ENCODE measurements at regions not wholly inside any gene's neighbourhood (a gene's known extent, or its start where the extent isn't known, plus 50 kb on each side); places are given as distances from the start of the nearest gene placed in this dataset.

DNA sequence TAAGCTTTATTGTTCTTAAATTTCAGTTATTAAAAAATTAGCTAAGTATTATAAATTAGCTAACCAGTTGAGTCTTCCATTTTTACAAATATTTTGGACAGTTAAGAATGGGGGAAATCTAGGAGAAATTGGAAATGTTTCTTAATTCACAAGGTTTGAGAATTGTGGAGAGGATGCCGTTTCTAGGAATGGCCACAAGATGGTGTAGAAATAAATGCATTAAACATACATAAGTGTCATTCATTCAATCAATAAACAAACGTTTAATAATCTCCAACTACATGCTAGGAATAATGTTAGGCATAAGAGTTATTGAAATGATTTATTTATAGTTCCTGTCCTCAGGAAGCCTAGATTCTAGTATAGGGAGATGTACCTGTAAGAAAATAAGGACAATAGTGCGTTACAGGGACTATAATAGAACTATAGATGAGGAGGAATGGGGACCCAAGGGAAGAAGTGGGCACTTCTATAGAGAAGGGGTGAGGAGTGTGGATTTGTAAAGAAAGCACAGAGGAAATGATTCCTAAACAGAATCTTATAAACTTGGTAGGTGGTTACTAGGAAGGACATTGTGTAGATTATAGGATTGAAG, 195.7 kb upstream of the ANK2 start:
- no peak overlapping the region for H3K4me3 ChIP-seq (ENCODE audit: low read length)
- no peak for DNase-seq (ENCODE audit: low read depth)
- TF ChIP-seq, protein P1, sequence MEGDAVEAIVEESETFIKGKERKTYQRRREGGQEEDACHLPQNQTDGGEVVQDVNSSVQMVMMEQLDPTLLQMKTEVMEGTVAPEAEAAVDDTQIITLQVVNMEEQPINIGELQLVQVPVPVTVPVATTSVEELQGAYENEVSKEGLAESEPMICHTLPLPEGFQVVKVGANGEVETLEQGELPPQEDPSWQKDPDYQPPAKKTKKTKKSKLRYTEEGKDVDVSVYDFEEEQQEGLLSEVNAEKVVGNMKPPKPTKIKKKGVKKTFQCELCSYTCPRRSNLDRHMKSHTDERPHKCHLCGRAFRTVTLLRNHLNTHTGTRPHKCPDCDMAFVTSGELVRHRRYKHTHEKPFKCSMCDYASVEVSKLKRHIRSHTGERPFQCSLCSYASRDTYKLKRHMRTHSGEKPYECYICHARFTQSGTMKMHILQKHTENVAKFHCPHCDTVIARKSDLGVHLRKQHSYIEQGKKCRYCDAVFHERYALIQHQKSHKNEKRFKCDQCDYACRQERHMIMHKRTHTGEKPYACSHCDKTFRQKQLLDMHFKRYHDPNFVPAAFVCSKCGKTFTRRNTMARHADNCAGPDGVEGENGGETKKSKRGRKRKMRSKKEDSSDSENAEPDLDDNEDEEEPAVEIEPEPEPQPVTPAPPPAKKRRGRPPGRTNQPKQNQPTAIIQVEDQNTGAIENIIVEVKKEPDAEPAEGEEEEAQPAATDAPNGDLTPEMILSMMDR (conservative IDR thresholded peaks at IDR 0.05; ENCODE audit: low read depth, low read length): peak; percentile 61

DNA sequence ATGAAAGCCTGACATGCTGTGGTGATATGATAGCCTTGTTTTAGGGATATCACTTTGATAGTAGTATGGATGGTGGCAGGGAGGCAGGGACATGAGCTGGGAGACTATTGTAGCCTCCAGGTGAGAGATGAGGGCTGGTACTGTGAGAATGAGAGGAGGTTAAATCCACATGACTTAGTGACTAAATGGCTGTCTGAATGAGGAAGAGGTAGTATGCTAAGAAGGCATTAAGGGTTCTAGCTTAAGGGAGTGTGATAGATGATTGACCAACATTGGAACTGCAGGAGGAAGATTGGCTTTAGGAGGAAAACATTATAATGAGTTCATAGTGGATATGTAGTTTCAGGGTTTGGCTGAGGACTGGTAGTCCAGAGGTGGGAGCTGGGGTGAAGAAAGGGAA, 195.0 kb upstream of the ANK2 start:
- TF ChIP-seq, protein P1 (conservative IDR thresholded peaks at IDR 0.05; ENCODE audit: low read depth, low read length): no peak
- no peak overlapping the region for H3K4me3 ChIP-seq (ENCODE audit: low read length)
- DNase-seq (ENCODE audit: low read depth): no peak

DNA sequence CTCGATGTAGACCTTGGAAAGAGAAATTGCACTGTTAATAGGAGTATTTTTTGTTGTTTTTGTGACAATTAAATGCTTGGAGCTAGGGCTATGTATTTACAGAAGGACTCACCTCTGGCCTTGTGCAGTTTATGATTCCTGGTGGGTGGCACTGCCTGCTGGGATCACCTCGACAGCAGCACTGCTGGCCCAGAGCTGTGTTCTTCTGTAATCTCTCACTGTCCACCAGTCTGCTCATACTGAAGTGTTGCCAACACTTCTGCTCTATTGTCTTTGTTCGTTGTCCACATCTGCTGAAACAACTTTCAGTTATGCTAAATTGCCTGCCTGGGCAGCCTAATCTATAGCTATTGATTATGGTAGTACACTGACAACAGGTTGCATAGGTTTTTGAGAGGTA, 194.4 kb upstream of the ANK2 start:
- no peak overlapping the region for H3K4me3 ChIP-seq (ENCODE audit: low read length)
- no peak for DNase-seq (ENCODE audit: low read depth)
- TF ChIP-seq, protein P1 (conservative IDR thresholded peaks at IDR 0.05; ENCODE audit: low read depth, low read length): no peak

DNA sequence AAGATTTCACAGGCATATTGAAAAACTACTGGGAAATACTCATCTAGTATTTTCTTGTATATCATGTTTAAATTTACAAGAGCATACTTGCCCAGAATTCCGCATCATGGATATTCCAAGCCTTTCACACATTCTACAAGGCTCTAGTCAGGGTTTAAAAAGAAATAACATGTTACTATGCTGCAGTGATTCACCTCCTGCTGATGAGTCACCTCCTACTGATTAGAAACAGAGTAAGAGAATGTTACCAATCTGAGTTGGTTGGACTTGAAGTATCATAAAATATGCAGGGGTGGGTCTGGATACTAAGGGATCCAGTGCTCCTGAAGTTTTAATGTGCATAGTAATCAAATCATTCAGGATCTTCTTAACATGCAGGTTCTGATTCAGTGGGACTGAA, 192.0 kb upstream of the ANK2 start:
- TF ChIP-seq, protein P1 (conservative IDR thresholded peaks at IDR 0.05; ENCODE audit: low read depth, low read length): no peak

DNA sequence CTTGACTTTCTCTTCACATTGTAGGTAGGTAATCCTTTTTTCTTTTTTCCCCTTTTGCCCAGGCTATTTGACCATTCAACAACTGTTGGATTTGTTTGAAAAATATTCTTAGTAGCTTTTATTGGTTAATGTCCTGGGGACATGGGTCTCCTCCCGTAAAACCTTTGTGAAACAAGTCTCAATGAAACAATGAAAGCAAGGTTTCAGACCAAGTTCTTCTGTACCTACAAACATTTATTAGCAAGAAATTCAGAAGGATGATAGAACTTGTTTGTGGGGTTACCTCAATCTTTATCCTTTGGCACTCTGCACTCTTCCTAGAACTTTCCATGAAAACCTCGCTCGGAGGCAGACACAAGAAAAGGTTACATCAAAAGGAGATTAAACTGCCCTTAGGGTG, 190.7 kb upstream of the ANK2 start:
- TF ChIP-seq, protein P1 (conservative IDR thresholded peaks at IDR 0.05; ENCODE audit: low read depth, low read length): no peak
- no peak overlapping the region for H3K4me3 ChIP-seq (ENCODE audit: low read length)
- DNase-seq (ENCODE audit: low read depth): no peak

More for the DNA sequence above, 192.0 kb upstream of the ANK2 start:
- DNase-seq (ENCODE audit: low read depth): peak; percentile 87
- H3K4me3 ChIP-seq (ENCODE audit: low read length): no peak overlapping the region

DNA sequence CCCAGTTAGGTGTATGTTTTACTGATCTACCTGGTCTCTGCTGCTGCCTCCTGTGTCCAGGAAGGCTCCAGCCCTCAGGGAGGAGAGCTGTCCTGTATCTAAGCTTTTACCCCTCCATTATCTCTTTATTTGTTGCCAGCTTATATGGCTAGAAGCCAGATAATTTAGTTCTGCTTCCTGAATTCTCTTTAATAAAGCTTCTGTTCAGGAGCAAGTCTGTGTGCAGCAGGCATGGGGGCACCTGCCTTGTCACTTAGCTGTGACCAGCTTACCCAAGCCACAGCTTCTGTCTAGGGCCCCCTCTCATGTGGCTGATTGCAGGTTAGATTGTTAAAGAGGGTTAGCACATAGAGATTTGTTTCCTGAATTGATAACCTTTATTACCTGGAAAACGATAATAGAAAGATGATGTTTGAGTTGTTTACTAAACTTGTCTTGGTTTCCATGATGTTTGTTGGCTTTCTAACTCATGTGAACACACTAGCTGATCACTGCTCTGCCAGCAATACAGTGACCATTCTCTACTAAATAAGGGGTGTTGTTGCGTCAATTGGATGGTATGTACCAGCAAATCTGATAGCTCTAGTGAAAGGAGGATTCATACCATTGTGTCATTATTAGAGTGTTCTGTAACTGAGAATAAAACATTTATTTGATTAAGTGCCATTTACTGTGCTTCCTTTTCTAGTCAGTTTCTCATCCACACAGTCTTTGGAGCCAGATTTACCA, 189.8 kb upstream of the ANK2 start:
- no peak for DNase-seq (ENCODE audit: low read depth)
- TF ChIP-seq, protein P1 (conservative IDR thresholded peaks at IDR 0.05; ENCODE audit: low read depth, low read length): no peak

More for the DNA sequence above, 189.8 kb upstream of the ANK2 start:
- H3K4me3 ChIP-seq (ENCODE audit: low read length): no peak overlapping the region

Data from retinal pigment epithelial cell (primary cell).